Sigmoid colon (tissue), 6 donors: ENCODE measurements at regions not wholly inside any gene's neighbourhood (a gene's known extent, or its start where the extent isn't known, plus 50 kb on each side); places are given as distances from the start of the nearest gene placed in this dataset.

Experiments
- DNase-seq: peaks from one replicate; pipeline ENCODE4 v3.0.0-alpha.2; 2019
- H3K27ac ChIP-seq, 4 donors: fragments of 200-600 bp; sonication (generic); one replicate each; pipeline ENCODE4 v1.5.1; 2016 to 2019; ENCODE audit warnings: mild to moderate bottlenecking in 1 of 4
- H3K27me3 ChIP-seq, 3 donors: fragments of 200-600 bp; sonication (generic); one replicate each; pipeline ENCODE4 v1.5.1; 2019; ENCODE audit warnings: mild to moderate bottlenecking in 1 of 3
- H3K36me3 ChIP-seq, 4 donors: fragments of 200-600 bp; sonication (generic); one replicate each; pipeline ENCODE4 v1.5.1; 2016 to 2019
- H3K4me1 ChIP-seq, 4 donors: fragments of 200-600 bp; sonication (generic); one replicate each; pipeline ENCODE4 v1.5.1; 2017 to 2019
- H3K4me3 ChIP-seq, 4 donors: fragments of 200-600 bp; sonication (generic); one replicate each; pipeline ENCODE4 v1.5.1; 2017 to 2019; ENCODE audit warnings: mild to moderate bottlenecking in 2 of 4, moderate library complexity in 1 of 4
- H3K9me3 ChIP-seq, 4 donors: fragments of 200-600 bp in 3 of 4; sonication (generic) in 3 of 4; one replicate each; pipeline versions ENCODE4 v1.5.1 to v1.6.1; 2013 to 2019
- EP300 ChIP-seq, 4 donors: sonication (generic); formaldehyde crosslinking; IDR thresholded peaks; one replicate each; pipeline ENCODE4 v1.6.1; 2017; ENCODE audit warnings: antibody characterized with exemption in 4 of 4
- POLR2A ChIP-seq, 2 donors: fragments of 450-650 bp; IDR thresholded peaks; one replicate each; pipeline ENCODE4 v1.6.1; 2016; ENCODE audit warnings: antibody characterized with exemption in 2 of 2, mild to moderate bottlenecking in 2 of 2, moderate library complexity in 2 of 2
- POLR2AphosphoS5 ChIP-seq, 4 donors: sonication (generic); formaldehyde crosslinking; IDR thresholded peaks; one replicate each; pipeline ENCODE4 v1.6.1; 2017; ENCODE audit warnings: antibody characterized with exemption in 4 of 4
- WGBS, 2 donors: extraction: QIAGEN DNeasy Blood & Tissue Kit; methylation state at CpG; one replicate each; pipeline ENCODE4 v1.1.7; 2013; 5-methylcytosine and 5-hydroxymethylcytosine counted together
- intact Hi-C: fragments of 100-400 bp; cut with DNase I; formaldehyde crosslinking; loops from one replicate; pipeline ENCODE4 v1.15.1; 2023
- TF ChIP-seq, protein P1 (sequence below), 4 experiments: fragments of 450-650 bp in 3 of 4; fragments of 200-600 bp in 1 of 4; IDR thresholded peaks; one replicate each; pipeline ENCODE4 v1.5.1; 2016 to 2019; ENCODE audit warnings: antibody characterized with exemption in 4 of 4, mild to moderate bottlenecking in 3 of 4, moderate library complexity in 2 of 4
- donor health status: healthy with polysubstance abuse.
- donor health status: healthy.

DNA sequence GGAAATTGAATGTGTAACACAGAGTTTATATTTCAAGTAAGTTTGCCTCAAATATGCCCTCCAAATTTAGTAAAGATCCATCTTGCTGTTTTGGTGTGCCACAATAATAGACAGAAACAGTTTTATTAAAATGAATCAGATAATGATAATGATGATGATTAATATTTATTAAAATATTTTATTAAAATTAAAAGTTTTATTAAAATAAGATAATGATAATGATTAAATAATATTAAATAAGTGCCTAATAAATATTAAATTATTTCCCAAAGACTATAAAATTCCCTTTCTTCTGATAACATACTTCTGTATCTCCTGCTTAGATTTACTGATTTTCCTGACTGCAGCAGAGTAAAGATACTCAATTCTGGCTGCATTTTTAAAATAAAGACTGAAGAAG lies 134.5 kb downstream of the PRDM13 start:
- Histone ChIP-seq H3K36me3 (no peaks in the 10 kb centered on the region), H3K9me3 (no peaks in the 10 kb centered on the region), H3K4me1 (peaks cover 0 to 1% (median 0%) of the 10 kb centered on the region in 4 donors), H3K27me3 (peaks cover 0 to 5% (median 0%) of the 10 kb centered on the region in 3 donors), H3K27ac (no peak overlapping the region), H3K4me3 (no peak overlapping the region)
- intact Hi-C loops: loop anchor here (5.0 kb wide), 1 partner anchor 154 kb away; no protein-coding TSS in a partner anchor
- DNase-seq: no peak
- TF ChIP-seq POLR2A (IDR thresholded peaks at IDR 0.05): no peak
- TF ChIP-seq POLR2AphosphoS5 (IDR thresholded peaks at IDR 0.05): no peak
- TF ChIP-seq, protein P1, sequence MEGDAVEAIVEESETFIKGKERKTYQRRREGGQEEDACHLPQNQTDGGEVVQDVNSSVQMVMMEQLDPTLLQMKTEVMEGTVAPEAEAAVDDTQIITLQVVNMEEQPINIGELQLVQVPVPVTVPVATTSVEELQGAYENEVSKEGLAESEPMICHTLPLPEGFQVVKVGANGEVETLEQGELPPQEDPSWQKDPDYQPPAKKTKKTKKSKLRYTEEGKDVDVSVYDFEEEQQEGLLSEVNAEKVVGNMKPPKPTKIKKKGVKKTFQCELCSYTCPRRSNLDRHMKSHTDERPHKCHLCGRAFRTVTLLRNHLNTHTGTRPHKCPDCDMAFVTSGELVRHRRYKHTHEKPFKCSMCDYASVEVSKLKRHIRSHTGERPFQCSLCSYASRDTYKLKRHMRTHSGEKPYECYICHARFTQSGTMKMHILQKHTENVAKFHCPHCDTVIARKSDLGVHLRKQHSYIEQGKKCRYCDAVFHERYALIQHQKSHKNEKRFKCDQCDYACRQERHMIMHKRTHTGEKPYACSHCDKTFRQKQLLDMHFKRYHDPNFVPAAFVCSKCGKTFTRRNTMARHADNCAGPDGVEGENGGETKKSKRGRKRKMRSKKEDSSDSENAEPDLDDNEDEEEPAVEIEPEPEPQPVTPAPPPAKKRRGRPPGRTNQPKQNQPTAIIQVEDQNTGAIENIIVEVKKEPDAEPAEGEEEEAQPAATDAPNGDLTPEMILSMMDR (IDR thresholded peaks at IDR 0.05): no peak
- TF ChIP-seq EP300 (IDR thresholded peaks at IDR 0.05): no peak

DNA sequence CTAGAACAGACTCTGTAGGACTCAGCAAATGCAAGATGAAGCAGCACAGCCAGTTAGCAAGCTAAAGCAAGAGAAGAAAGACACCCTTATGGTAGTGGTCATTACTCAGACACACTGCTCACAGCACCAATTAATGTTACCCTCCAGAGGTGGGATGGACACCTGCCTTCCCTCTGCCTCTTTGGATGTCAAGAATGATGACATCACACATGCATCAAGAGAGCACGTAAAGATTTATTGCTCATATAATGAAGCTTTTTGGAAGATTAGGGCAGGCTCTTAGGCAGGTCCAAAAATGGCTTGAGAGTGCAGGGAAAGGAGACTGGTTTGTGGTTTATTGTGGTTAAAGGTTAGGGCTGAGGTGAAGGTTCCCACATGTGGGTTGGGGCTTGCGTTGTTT lies 137.0 kb downstream of the PRDM13 start:
- Histone ChIP-seq H3K36me3 (no peaks in the 10 kb centered on the region), H3K4me3 (no peak overlapping the region), H3K4me1 (peaks cover 0 to 6% (median 0%) of the 10 kb centered on the region in 4 donors), H3K27ac (no peak overlapping the region), H3K27me3 (no peaks in the 10 kb centered on the region), H3K9me3 (no peaks in the 10 kb centered on the region)
- DNase-seq: no peak
- intact Hi-C loops: loop anchor here (2.0 to 5.0 kb wide), 2 partner anchors 156 to 277 kb away; no protein-coding TSS in a partner anchor
- TF ChIP-seq EP300 (IDR thresholded peaks at IDR 0.05): no peak
- WGBS, 2 donors: 58 to 66% methylated on average over 2 of the region's 2 CpGs

DNA sequence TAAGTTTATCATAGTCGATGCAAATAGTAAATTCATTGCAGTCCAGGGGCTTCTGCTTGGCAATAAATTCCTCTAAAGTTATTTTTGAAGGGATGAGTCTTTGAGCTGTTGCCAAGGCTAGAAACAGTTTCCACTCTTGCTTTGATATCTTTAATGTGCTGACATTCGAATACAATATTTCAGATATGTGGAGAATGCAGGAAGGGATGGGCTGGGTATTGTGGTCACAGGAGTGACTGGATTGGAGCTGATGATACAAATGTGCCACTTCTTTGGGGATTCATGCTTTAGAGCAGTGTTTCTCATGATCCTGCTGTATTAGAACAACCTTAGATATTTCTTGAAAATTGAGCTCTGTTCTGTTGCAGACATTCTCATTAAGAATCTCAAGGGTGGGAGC lies 139.0 kb downstream of the PRDM13 start:
- intact Hi-C loops: loop anchor here (2.0 kb wide), 1 partner anchor 279 kb away; no protein-coding TSS in a partner anchor

DNA sequence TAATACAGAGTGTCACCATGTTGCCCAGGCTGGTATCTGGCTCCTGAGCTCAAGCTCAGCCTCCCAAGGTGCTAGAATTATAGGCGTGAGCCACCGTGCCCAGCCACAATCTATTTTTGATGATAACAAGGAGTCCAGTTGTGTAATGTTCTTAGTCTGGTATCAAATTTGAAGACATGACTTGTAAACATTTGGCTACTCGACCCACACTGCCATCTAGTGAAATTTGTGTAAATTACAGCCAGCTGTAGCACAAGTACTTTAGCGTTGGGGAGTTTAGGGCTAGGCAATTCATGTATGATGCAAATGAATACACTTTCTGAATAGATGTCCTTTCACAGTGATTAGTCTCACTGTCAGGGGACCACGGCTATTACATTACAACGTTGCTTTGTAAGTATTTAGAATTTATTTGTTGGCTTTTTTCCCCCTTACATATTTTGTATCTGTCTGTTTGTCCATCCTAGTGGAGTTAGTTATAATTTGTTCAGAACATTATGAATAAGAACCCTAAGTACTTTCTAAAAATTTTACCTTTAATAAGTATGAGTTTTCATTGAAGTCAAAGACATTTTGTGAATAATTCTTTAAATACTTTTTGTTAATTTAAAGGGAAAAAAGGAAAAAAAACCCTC lies 139.7 kb downstream of the PRDM13 start:
- H3K27me3 ChIP-seq: no peaks in the 10 kb centered on the region
- intact Hi-C loops: no loop called here
- peaks cover 0 to 6% (median 0%) of the 10 kb centered on the region in 4 donors for H3K4me1 ChIP-seq
- WGBS, 2 donors: 0 to 1% methylated on average over 6 of the region's 6 CpGs
- no peaks in the 10 kb centered on the region for H3K9me3 ChIP-seq
- H3K36me3 ChIP-seq: no peaks in the 10 kb centered on the region
- DNase-seq: no peak
- TF ChIP-seq EP300 (IDR thresholded peaks at IDR 0.05) (no peak), POLR2AphosphoS5 (IDR thresholded peaks at IDR 0.05) (peak in 1 of 4 donors; percentile 28), POLR2A (IDR thresholded peaks at IDR 0.05) (no peak)
- TF ChIP-seq, protein P1 (IDR thresholded peaks at IDR 0.05): peak; percentile 48 to 84 (median 80)
- no peak overlapping the region for H3K27ac ChIP-seq
- H3K4me3 ChIP-seq: no peak overlapping the region

More for the DNA sequence above, 139.0 kb downstream of the PRDM13 start:
- H3K36me3 ChIP-seq: no peaks in the 10 kb centered on the region
- peaks cover 0 to 6% (median 0%) of the 10 kb centered on the region in 4 donors for H3K4me1 ChIP-seq
- 44 to 64% methylated on average over 2 of the region's 2 CpGs for WGBS, 2 donors
- H3K9me3 ChIP-seq: no peaks in the 10 kb centered on the region
- TF ChIP-seq, protein P1 (IDR thresholded peaks at IDR 0.05): no peak
- no peak for TF ChIP-seq POLR2AphosphoS5 (IDR thresholded peaks at IDR 0.05)
- TF ChIP-seq EP300 (IDR thresholded peaks at IDR 0.05): no peak
- no peak for TF ChIP-seq POLR2A (IDR thresholded peaks at IDR 0.05)
- H3K4me3 ChIP-seq: no peak overlapping the region
- no peak for DNase-seq
- no peak overlapping the region for H3K27ac ChIP-seq
- no peaks in the 10 kb centered on the region for H3K27me3 ChIP-seq

DNA sequence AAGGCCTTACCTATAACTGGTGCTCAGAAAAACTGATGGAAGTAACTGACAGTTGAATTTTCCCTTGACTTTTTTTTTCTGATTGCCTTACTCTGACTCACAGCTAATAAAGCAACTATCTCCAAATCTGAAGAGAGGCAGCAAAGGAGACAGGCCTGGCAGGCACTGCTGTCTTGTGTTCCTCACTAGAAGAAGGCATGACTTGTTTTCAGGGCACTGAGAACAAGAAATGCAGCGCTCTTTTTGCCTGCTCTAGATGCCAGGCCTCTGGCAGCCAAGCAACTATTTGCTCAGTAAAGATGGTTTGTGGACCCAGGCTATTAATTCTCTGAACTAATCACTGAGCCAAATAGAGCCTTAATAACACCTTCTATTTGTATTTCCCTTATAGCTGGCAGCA lies 155.1 kb downstream of the PRDM13 start:
- Histone ChIP-seq H3K36me3 (no peaks in the 10 kb centered on the region), H3K9me3 (no peaks in the 10 kb centered on the region), H3K4me1 (no peaks in the 10 kb centered on the region), H3K4me3 (no peak overlapping the region), H3K27me3 (no peaks in the 10 kb centered on the region), H3K27ac (no peak overlapping the region)
- 86% methylated on average over 1 of the region's 1 CpG for WGBS, 2 donors
- DNase-seq: no peak
- TF ChIP-seq EP300 (IDR thresholded peaks at IDR 0.05) (no peak), POLR2AphosphoS5 (IDR thresholded peaks at IDR 0.05) (no peak), POLR2A (IDR thresholded peaks at IDR 0.05) (no peak)
- TF ChIP-seq, protein P1 (IDR thresholded peaks at IDR 0.05): no peak
- intact Hi-C loops: no loop called here
